IPS DF 4.7 (cell line): ENCODE measurements at regions not wholly inside any gene's neighbourhood (a gene's known extent, or its start where the extent isn't known, plus 50 kb on each side); places are given as distances from the start of the nearest gene placed in this dataset.
"Not testable (repeated sequence)": the region's sequence is repeated elsewhere in the genome, so short reads cannot be mapped to it uniquely, and the experiment has no call there.

Source experiments
- DNase-seq: peaks from one replicate; pipeline ENCODE4 v3.0.0-alpha.2; 2013; ENCODE audit warnings: low spot score; ENCODE audit errors: extremely low read depth

GRCh38 chr4:167811958-167812357 lies 280.4 kb upstream of the ANXA10 start:
- no peak for DNase-seq

GRCh38 chr4:167826281-167826680 lies 266.1 kb upstream of the ANXA10 start:
- no peak for DNase-seq

- DNase-seq = no peak
Measured at GRCh38 chr4:167831855-167832254, 260.5 kb upstream of the ANXA10 start.

- no peak for DNase-seq
Measured at GRCh38 chr4:167838686-167839085, 253.7 kb upstream of the ANXA10 start.

GRCh38 chr4:167842487-167842886 lies 249.8 kb upstream of the ANXA10 start:
- no peak for DNase-seq

GRCh38 chr4:167854881-167855280 lies 237.5 kb upstream of the ANXA10 start:
- DNase-seq = no peak

- not testable (repeated sequence) for DNase-seq
Measured at GRCh38 chr4:167858127-167858526, 234.2 kb upstream of the ANXA10 start.

GRCh38 chr4:167867191-167867590 lies 225.1 kb upstream of the ANXA10 start:
- DNase-seq = no peak

- no peak for DNase-seq
Measured at GRCh38 chr4:167868163-167868562, 224.2 kb upstream of the ANXA10 start.

- no peak for DNase-seq
Measured at GRCh38 chr4:167873496-167873895, 218.8 kb upstream of the ANXA10 start.

- not testable (repeated sequence) for DNase-seq
Measured at GRCh38 chr4:167876091-167876490, 216.2 kb upstream of the ANXA10 start.

- not testable (repeated sequence) for DNase-seq
Measured at GRCh38 chr4:167877826-167878225, 214.5 kb upstream of the ANXA10 start.

GRCh38 chr4:167883266-167883665 lies 209.1 kb upstream of the ANXA10 start:
- DNase-seq = no peak

- DNase-seq = no peak
Measured at GRCh38 chr4:167885071-167885470, 207.3 kb upstream of the ANXA10 start.

- no peak for DNase-seq
Measured at GRCh38 chr4:167885872-167886271, 206.5 kb upstream of the ANXA10 start.

GRCh38 chr4:167887726-167888125 lies 204.6 kb upstream of the ANXA10 start:
- no peak for DNase-seq

- DNase-seq = no peak
Measured at GRCh38 chr4:167890226-167890625, 202.1 kb upstream of the ANXA10 start.

GRCh38 chr4:167893531-167893930 lies 198.8 kb upstream of the ANXA10 start:
- DNase-seq = no peak

GRCh38 chr4:167896260-167896659 lies 196.1 kb upstream of the ANXA10 start:
- DNase-seq = not testable (repeated sequence)

- DNase-seq = peak; percentile 53
Measured at GRCh38 chr4:167897116-167897515, 195.2 kb upstream of the ANXA10 start.

GRCh38 chr4:167903291-167903721 lies 189.0 kb upstream of the ANXA10 start:
- no peak for DNase-seq

- DNase-seq = no peak
Measured at GRCh38 chr4:167906851-167907250, 185.5 kb upstream of the ANXA10 start.

- DNase-seq = no peak
Measured at GRCh38 chr4:167908816-167909215, 183.5 kb upstream of the ANXA10 start.

- not testable (repeated sequence) for DNase-seq
Measured at GRCh38 chr4:167912535-167912934, 179.8 kb upstream of the ANXA10 start.
